ENCODE measurements at regions not wholly inside any gene's neighbourhood (a gene's known extent, or its start where the extent isn't known, plus 50 kb on each side); places are given as distances from the start of the nearest gene placed in this dataset.

GRCh38 chr20:62591591-62591990, 50.7 kb upstream of the SLCO4A1 start:
- H3K9me3 ChIP-seq (replicated peaks): no peaks in the 10 kb centered on the region
- TF ChIP-seq, protein P1, sequence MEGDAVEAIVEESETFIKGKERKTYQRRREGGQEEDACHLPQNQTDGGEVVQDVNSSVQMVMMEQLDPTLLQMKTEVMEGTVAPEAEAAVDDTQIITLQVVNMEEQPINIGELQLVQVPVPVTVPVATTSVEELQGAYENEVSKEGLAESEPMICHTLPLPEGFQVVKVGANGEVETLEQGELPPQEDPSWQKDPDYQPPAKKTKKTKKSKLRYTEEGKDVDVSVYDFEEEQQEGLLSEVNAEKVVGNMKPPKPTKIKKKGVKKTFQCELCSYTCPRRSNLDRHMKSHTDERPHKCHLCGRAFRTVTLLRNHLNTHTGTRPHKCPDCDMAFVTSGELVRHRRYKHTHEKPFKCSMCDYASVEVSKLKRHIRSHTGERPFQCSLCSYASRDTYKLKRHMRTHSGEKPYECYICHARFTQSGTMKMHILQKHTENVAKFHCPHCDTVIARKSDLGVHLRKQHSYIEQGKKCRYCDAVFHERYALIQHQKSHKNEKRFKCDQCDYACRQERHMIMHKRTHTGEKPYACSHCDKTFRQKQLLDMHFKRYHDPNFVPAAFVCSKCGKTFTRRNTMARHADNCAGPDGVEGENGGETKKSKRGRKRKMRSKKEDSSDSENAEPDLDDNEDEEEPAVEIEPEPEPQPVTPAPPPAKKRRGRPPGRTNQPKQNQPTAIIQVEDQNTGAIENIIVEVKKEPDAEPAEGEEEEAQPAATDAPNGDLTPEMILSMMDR (IDR thresholded peaks at IDR 0.05; ENCODE audit: borderline replicate concordance): no peak
- intact Hi-C loops (cut with micrococcal nuclease): no loop called here
- no peaks in the 10 kb centered on the region for H3K36me3 ChIP-seq
- no peak overlapping the region for H3K27ac ChIP-seq (replicated peaks)
- H3K4me1 ChIP-seq: peaks cover 12% of the 10 kb centered on the region
- peaks cover 91% of the 10 kb centered on the region for H3K27me3 ChIP-seq (ENCODE audit: low read depth)
- DNase-seq: no peak
- H3K4me3 ChIP-seq: no peak overlapping the region

Small RNAs in the stretch of these regions (microRNA-seq; reads per million reads assigned to microRNA genes)
- gene MIR1-1: 612 reads per million, percentile 79 among the genes with 10 or more reads in this experiment
- gene MIR133A2: 3.7 reads per million, percentile 7 among the genes with 10 or more reads in this experiment
